GM10248 (cell line): ENCODE measurements at regions not wholly inside any gene's neighbourhood (a gene's known extent, or its start where the extent isn't known, plus 50 kb on each side); places are given as distances from the start of the nearest gene placed in this dataset.

Source experiments
- CTCF ChIA-PET: fragments of 300-600 bp; sonication (Branson Sonifier 250); formaldehyde crosslinking; extraction: SDS; loops from one replicate; lab custom pipeline; 2021; ENCODE audit warnings: antibody characterized with exemption; lab: Yijun Ruan, JAX
- POLR2A ChIA-PET: fragments of 350-650 bp; sonication (Branson Sonifier 250); formaldehyde crosslinking; extraction: SDS; loops from one replicate; lab custom pipeline; 2020; ENCODE audit warnings: antibody characterized with exemption; lab: Yijun Ruan, JAX
- DNase-seq: peaks from one replicate; pipeline ENCODE4 v3.0.0; 2012; ENCODE audit errors: extremely low spot score
- CTCF ChIP-seq: IDR thresholded peaks from 2 replicates; pipeline ENCODE4 v1.5.1; 2012; ENCODE audit warnings: mild to moderate bottlenecking, low read depth; ENCODE audit errors: extremely low read depth, missing control alignments, control extremely low read depth

- POLR2A ChIA-PET, result no interaction called here
- no peak for DNase-seq
- TF ChIP-seq CTCF, result no peak
- CTCF ChIA-PET, result no interaction called here
These were observed 245.5 kb downstream of the RBFOX3 start for GRCh38 chr17:79365351-79365750.

DNA sequence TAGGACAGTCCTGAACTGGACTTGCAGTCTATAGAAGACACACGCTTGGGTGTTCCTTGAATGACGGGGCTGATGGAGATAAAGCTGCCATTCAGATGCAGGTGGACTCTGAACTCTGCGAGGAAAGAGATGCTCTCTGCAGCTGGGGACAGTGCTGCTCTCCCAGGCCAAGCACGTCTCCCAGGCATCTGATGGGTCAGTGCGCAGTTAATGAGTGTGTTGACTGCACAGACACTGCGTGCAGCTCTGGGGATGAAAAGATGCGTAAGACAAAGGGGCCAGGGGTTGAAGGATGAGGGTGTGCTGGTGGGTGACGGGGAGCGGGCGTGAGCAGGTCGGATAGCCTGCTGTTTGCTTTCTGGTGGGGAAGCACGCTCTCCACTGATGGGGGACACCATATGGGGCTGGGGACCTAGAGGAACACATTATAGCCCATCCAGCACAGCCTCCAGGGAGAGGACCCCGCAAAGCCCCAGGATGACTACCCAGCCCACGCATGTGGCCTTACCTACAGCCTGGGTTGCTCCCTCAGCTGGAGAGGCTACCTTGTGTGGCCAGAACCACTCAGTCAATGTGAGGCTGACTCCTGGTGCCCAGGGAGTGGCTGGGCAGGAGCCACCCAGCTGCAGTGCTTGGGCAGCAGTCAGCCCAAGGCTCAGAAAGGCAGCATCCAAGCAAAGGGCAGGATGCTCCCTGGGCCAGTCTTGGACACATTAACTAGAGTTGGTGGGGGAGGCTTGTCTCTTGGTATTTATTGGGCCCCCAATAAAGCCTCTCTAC is 246.3 kb downstream of the RBFOX3 start:
- CTCF ChIA-PET, result interaction anchor here (1.6 kb wide), 1 partner anchor 28 kb away, joined by 6 read pairs; no protein-coding TSS in a partner anchor
- no peak for TF ChIP-seq CTCF
- no peak for DNase-seq
- POLR2A ChIA-PET, result no interaction called here

- DNase-seq, result no peak
- CTCF ChIA-PET, result interaction anchor here (1.6 kb wide), 1 partner anchor 28 kb away, joined by 6 read pairs; no protein-coding TSS in a partner anchor
- TF ChIP-seq CTCF, result no peak
- POLR2A ChIA-PET, result no interaction called here
These were observed 247.1 kb downstream of the RBFOX3 start for GRCh38 chr17:79363552-79364275.

DNA sequence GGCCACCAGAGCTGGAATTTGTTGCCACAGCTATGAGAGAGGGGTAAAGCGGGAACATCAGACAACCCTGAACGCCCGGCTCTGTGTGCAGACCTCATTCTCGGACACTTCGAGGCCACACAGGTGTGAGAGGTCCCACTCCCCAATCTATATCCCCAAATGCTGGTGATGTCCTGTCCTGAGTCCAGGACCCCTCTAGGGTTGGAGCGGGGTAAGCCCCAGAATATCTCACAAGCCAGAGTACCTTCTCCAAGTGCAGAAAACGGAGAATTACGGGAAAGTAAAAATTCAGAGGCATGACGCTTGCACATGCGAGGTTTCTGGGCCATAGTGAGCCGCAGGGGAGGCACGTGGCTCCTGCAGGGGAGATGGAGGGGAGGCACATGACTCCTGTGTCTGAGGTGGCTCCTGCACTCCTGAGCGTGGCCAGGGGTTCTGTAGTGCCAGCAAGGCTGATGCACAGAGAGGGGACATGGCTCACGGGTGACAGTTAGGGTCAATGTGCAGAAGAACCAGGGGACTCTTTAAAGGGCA is 248.0 kb downstream of the RBFOX3 start:
- CTCF ChIA-PET, result interaction anchor here (1.6 kb wide), 1 partner anchor 29 kb away, joined by 6 read pairs; no protein-coding TSS in a partner anchor
- POLR2A ChIA-PET, result no interaction called here
- no peak for DNase-seq
- no peak for TF ChIP-seq CTCF

GRCh38 chr17:79361873-79362771 is 248.7 kb downstream of the RBFOX3 start:
- ChIA-PET CTCF (no interaction called here), POLR2A (no interaction called here)
- no peak for DNase-seq
- TF ChIP-seq CTCF, result no peak
